ENCODE measurements at regions not wholly inside any gene's neighbourhood (a gene's known extent, or its start where the extent isn't known, plus 50 kb on each side); places are given as distances from the start of the nearest gene placed in this dataset.

- DNase-seq (ENCODE audit: low read depth) = no peak
Measured at GRCh38 chr1:223487887-223488259, 94.7 kb downstream of the CCDC185 start.

- no peak for DNase-seq (ENCODE audit: low read depth)
Measured at GRCh38 chr1:223489439-223489838, 96.2 kb downstream of the CCDC185 start.

GRCh38 chr1:223490256-223490655, 97.0 kb downstream of the CCDC185 start:
- DNase-seq (ENCODE audit: low read depth) = no peak

Data from amniotic epithelial cell (primary cell).